ENCODE measurements at regions not wholly inside any gene's neighbourhood (a gene's known extent, or its start where the extent isn't known, plus 50 kb on each side); places are given as distances from the start of the nearest gene placed in this dataset.

- no peak for TF ChIP-seq EP300 (conservative IDR thresholded peaks at IDR 0.05; ENCODE audit: poor library complexity, severe bottlenecking)
- TF ChIP-seq SMC3 (conservative IDR thresholded peaks at IDR 0.05; ENCODE audit: poor library complexity): no peak
These were observed 974.2 kb downstream of the NSUN3 start for GRCh38 chr3:95037097-95037496.
